GM18505 (cell line): ENCODE measurements at regions not wholly inside any gene's neighbourhood (a gene's known extent, or its start where the extent isn't known, plus 50 kb on each side); places are given as distances from the start of the nearest gene placed in this dataset.

ENCODE experiments used
- ATAC-seq: cut with Tn5 transposase; IDR thresholded peaks from one replicate; pipeline ENCODE4 v1.9.1; 2021; ENCODE audit not compliant: unreplicated experiment
- POLR2A ChIP-seq: IDR thresholded peaks from 4 replicates; pipeline ENCODE4 v1.6.1; 2011; ENCODE audit warnings: borderline replicate concordance; ENCODE audit not compliant: insufficient read depth, insufficient read length; ENCODE audit errors: extremely low read depth

DNA sequence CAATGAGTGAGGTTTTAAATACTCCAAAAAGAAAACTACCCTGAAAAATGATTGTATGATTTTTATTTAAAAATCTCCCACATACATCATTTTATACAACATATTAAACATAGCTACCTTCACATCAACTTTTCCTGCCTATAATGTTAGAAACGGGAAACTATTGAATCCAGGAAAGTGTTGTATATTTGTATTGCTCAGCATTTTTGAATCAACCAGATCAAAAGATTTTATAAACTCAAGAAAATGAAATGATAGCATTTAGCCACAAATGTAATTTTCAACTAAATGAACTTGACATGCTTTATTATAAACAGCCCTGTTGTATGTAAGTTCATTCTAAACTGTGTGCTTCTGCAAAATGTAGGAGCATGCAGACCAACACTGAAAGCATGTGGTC lies 124.6 kb upstream of the SLC10A2 start:
- no peak for ATAC-seq
- no peak for TF ChIP-seq POLR2A

DNA sequence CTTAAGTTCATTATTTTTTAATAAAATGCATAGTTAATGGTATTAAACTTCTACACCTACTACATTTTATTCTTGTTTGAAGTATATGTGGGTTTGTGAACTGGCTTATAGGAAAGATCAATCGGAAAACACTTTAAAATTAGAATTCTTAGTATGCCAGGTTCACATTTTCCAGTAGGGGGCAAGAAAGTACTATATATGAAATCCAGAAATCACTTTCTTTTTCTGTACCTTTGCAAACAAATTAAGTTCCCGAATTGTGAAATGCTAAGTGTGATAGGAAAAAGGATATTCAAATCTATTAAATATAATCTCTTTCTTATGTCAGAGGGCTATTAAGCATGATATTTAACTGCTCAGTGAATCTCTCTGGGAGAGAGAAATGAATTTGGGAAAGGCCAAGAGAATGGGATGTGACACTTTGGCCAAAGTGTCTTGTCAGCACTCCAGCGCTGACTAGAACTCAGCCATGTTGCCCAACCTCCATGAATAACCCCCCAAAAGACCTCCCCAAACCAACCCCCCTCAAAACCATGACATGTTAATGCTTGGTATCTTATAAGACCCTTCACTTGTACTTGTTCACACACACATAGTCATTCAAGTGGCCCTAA lies 122.6 kb upstream of the SLC10A2 start:
- no peak for ATAC-seq
- no peak for TF ChIP-seq POLR2A

DNA sequence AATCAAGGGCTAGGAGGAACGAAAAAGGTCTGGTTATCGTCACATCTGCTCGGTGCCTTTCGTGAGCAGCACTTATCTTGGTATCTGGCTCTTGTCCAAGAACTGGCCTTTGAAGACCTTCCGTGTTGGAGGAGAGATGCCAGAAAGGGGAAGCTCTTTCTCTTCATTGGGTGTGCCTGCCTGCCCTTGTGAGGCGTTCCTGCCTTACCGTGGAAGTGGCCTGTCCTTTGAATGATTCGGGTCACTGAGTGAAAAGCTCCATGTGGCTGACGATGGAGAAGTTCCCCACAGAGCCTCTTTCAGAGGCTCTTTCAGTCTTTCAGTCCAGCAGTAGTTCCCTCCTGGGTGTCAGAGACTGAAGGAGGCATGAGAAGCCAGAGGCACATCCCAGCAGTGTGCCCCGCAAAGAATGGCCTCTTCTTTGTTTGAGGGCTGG lies 121.5 kb upstream of the SLC10A2 start:
- ATAC-seq = no peak
- TF ChIP-seq POLR2A = no peak

DNA sequence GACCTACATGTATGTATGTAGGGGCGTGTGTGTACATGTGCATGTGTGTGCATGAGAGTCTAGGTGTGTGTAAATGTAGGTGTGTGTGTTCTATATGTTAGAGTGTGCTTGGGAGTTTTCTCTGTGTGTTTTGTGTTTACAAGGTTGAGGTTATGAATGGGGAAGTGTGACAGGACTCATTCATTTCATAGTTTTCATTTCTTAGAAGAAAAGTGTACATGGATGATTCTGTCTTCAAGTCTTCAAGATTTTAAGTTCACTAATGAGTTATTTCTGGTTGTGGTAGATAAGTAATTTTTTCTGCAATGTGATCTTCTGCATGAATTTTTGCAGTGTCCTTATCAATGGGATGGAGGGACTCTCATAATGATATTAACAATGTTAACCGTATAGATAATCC lies 118.2 kb upstream of the SLC10A2 start:
- TF ChIP-seq POLR2A = no peak
- ATAC-seq = peak; percentile 58

DNA sequence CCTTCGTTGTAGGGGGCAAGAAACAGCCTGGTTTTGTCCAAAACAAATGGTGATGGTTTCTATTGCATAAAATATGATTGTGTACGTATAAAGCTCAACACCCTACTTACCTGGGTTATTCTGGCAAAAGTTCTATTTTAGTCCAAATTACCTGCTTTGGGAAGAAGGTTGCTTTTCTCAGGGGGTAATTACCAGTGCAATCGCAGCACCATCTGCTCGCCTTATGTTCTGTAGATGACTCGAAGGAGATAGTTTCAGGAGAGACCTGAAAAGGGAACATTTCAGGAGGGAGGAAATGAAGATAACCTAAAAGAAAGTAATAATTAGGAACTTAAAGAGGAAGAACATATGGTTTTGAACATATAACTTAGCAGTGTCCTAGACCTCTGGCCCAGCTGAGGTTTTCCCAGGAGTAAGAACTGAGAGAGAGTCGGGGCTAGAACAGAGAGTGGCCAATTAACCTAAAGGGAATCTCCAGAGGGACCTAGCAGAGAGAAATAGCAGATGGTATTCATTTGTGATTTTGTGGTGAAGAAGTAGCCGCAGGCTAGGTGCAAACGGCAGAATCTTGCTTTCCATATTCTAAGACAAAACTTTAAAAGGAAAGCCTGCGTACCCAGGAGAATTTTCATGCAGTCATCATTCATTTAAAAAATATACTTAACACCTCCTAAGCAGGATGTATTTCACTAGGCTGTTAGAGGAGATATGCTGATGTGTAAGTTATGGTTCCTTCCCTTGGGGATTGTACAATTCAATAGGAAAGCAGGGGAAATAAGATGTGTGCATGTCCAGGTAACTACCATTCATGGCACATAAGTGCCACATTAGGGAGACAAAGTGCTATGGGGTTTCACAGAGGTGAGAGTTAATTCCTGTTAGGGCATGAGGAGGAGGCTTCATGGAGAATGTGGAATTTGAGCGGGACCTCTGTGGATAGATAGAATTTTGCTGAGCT lies 113.0 kb upstream of the SLC10A2 start:
- ATAC-seq = no peak
- TF ChIP-seq POLR2A = no peak

DNA sequence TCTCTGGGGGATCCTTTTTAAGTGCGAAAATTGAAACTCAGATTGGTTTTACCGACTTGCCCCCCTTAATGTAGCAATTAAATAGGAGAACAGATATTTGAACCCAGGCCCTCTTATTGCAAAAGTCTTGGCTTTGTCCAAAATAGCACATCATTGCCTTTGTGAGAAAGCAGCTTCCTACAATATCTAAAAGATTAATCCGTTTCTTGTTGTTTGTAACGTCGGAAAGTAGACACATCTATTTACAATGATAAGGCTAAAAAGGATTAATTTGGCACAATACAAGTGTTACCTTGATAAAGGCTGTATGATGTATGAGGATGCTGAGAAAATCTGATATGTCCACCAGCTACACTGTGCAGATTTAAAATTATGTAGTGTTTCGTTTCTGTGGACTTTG lies 108.7 kb upstream of the SLC10A2 start:
- TF ChIP-seq POLR2A = no peak
- no peak for ATAC-seq

DNA sequence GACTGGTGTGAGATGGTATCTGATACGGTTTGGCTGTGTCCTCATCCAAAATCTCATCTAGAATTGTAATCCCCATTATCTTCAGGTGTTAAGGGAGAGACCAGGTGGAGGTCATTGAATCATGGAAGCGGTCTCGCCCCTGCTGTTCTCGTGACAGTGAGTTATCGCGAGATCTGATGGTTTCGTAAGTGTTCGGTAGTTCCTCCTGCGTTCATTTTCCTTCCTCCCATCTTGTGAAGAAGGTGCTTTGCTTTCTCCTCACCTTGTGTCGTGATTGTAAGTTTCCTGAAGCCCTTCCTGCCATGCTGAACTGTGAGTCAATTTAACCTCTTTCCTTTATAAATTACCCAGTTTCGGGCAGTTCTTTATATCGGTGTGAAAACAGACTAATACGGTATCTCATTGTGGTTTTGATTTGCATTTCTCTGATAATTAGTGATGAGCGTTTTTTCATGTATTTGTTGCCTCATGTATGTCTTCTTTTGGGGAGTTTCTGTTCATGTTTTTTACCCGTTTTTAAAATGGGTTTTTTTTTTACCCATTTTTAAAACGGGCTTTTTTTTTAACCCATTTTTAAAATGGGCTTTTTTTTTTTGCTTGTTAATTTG lies 102.8 kb upstream of the SLC10A2 start:
- no peak for ATAC-seq
- no peak for TF ChIP-seq POLR2A

DNA sequence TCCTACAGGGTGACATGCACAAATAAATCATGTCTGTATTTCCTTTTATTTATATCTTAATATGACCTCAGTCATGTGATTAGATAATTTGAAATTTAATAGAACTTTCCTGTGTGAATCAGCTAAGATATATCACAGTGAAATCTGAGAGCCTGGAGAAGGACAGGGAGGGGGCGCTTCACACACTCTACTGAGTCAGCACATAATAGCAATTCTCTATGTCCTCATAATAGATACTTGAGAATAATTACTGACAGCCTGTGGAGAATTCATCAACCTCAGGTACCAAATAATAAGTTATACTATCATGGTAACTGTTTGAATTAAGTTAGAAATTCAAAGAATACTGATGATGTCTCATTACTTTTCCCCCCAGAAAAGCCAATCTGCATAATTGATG lies 98.0 kb upstream of the SLC10A2 start:
- no peak for TF ChIP-seq POLR2A
- no peak for ATAC-seq

DNA sequence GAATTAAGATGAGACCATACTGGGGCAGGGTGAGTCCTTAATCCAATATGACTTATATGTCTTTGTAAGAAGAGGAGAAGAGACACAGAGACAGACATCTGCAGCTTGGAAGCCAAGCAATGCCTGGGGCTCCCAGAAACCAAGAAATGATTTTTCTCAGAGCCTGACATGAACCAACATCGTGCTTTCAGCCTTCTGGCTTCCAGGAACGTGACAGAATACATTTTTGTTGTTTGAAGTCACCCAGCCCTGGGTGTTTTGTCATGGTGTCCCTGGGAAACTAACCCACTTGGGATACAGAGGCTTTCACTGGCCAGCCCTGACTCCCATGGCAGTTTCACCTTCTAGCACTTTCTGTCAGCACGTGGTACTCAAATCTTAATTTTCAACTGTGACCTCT lies 95.3 kb upstream of the SLC10A2 start:
- no peak for TF ChIP-seq POLR2A

DNA sequence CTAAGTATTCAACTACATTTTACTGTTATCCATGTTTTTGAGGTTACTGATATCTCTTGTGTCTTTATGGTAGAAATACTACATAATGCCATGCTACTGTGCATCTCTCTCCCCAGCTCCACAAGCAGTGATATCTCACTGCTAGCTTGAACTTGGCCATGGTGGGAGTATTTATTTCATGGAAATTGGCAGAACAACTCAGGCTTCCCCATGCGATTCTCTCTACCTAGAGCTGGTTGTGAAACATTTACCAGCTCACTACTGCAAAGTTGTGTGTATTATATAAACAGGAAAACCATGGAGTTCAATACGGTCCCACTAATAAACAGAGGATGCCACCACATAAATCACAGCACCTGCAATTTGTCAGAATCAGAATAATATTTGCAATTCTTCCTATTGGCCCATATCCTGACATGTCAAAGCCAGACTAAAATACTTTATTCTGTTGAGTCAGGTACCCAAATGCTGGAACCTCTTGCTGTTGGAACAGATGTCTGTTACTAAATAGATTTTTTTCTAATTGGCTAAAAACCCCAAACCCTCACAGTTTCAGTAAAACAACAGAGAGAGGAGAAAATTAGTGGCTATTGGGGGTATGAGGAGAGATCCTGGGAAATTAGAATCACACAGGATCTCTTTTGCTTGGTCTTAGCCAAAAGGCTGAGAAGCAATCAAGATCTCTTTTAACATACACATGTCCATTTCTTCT lies 91.4 kb upstream of the SLC10A2 start:
- no peak for ATAC-seq
- TF ChIP-seq POLR2A = no peak

More for the DNA sequence above, 95.3 kb upstream of the SLC10A2 start:
- no peak for ATAC-seq

DNA sequence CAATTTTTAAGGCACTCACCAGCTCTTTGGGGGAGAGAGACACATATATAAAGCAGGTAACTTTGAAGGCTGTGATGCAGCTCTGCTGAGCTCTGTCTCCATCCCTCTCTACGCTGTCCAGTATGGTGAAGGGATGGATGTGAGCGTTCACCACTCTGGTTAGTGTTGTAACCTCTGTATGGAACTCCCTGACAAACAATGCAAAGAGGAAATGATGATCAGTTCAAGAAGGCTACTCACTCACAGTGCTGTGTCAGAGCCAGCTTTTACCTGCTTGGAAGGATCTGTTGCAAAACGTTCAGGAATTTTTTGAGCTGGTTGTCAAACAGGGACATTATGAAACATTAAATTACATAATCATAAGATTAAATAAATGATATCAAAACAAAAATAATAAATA lies 90.8 kb upstream of the SLC10A2 start:
- no peak for TF ChIP-seq POLR2A
- ATAC-seq = no peak

DNA sequence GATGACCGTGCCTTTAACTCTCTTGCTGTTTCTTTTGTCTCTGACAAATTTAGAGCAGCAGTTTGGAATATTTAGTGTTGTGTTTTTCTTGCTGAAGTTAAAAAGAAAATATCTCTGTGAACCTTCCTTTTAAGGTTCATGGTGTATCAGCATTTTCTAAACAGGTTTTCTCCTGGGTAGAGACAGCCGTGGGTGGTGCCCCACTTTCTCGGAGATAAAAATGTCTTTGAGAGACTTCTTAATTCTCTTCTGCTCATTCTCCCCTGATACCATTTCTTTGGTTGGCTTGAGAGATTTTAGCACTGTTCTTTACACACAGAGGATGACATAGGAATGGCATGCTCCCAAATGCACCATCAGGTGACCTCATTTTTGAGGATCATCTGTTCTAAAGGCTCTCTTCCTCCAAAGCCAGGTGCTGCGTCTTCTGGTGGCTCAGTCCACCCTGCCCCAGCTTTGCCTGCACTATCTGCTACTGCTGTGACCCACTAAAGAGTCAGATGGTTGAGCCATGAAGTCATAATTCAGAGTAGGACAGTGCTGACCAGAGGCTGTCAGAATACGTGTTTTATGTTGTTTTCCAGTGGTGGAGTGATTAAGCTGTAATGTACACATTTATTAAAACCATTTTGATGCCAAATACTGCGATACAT lies 90.3 kb upstream of the SLC10A2 start:
- TF ChIP-seq POLR2A = no peak

DNA sequence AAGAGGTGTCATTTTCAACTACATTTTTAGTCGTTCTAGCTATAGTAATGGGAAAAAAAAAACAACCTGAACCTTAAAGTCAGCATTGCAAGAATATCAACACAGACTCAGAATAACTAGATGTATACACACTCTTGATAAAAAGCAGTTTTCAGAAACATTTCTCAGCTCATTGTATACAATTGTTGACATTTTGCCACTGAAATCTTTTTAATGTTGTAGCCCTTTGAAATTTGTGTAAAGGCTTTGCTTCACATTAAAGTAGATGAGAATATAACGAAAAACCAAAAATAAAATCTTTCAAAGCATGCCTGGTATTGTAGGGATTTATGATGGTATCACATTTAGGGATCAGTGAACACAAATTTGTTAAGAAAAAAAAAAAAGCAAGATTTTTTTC lies 87.2 kb upstream of the SLC10A2 start:
- no peak for TF ChIP-seq POLR2A
- ATAC-seq = no peak

More for the DNA sequence above, 90.3 kb upstream of the SLC10A2 start:
- ATAC-seq = no peak
